ENCODE measurements at regions not wholly inside any gene's neighbourhood (a gene's known extent, or its start where the extent isn't known, plus 50 kb on each side); places are given as distances from the start of the nearest gene placed in this dataset.

DNA sequence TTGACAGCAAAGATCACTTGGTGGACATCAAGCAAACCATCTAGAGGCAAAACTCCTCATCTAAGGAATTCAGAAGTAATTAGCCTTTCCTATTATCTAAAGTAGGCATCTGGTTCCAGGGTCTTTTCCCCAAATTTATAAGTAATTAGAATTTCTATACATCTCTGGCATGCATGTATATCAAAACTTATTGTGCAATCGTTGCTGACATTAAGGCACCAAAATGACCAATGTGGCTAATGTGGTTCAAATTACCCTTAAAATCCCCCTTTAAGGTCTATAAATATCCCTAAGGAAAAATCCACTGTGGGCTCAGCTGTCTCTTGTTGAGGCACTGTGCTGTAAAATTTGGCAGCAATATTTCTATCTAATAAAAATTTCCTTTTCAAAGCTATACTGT, 695.9 kb upstream of the LRRTM4 start:
- TF ChIP-seq EZH2 (IDR thresholded peaks at IDR 0.05; ENCODE audit: low read depth): no peak
- TF ChIP-seq, protein P1, sequence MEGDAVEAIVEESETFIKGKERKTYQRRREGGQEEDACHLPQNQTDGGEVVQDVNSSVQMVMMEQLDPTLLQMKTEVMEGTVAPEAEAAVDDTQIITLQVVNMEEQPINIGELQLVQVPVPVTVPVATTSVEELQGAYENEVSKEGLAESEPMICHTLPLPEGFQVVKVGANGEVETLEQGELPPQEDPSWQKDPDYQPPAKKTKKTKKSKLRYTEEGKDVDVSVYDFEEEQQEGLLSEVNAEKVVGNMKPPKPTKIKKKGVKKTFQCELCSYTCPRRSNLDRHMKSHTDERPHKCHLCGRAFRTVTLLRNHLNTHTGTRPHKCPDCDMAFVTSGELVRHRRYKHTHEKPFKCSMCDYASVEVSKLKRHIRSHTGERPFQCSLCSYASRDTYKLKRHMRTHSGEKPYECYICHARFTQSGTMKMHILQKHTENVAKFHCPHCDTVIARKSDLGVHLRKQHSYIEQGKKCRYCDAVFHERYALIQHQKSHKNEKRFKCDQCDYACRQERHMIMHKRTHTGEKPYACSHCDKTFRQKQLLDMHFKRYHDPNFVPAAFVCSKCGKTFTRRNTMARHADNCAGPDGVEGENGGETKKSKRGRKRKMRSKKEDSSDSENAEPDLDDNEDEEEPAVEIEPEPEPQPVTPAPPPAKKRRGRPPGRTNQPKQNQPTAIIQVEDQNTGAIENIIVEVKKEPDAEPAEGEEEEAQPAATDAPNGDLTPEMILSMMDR (conservative IDR thresholded peaks at IDR 0.05): no peak

Measured in PC-9 (cell line).